ENCODE measurements at regions not wholly inside any gene's neighbourhood (a gene's known extent, or its start where the extent isn't known, plus 50 kb on each side); places are given as distances from the start of the nearest gene placed in this dataset.

DNA sequence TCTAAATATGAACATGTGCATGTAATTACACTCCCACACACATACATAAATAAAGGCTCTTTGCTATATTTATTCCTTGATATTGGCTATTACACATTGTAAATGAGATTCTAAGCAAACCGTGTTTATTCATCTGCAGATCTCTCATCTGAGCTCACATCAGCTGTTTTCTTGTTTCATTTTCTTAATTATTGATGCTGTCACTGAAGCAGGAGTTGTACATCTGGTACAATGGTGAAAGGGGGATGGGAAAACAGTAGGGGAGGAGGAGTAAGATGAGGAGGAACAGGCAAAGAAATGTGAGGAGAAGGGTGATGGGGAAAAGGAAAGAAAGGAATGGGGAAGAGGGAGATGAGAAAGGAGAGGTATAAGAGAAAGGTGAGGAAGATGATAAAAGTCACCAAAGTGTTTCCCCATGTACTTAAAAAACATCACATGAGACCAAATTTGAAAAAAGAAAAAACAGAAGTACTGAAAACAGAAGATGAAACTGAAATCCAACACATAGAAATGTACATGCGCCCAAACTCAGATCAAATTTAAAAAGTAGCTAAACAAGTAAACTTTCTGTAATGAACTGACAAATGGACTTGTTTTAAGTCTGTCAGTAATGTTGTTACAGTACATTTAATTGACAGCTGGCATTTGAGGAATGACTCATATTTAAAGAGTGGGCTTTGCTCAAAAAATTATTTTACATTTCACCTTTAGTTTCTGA lies 472.2 kb downstream of the ARL4A start:
- no peak for ATAC-seq
- Mint-ChIP-seq H3K36me3 (no peaks in the 10 kb centered on the region), H3K4me1 (no peaks in the 10 kb centered on the region), H3K9me3 (no peaks in the 10 kb centered on the region), H3K4me3 (no peak overlapping the region), H3K27ac (no peak overlapping the region)
- no peak for DNase-seq (ENCODE audit: low spot score in 2 of 2)

DNA sequence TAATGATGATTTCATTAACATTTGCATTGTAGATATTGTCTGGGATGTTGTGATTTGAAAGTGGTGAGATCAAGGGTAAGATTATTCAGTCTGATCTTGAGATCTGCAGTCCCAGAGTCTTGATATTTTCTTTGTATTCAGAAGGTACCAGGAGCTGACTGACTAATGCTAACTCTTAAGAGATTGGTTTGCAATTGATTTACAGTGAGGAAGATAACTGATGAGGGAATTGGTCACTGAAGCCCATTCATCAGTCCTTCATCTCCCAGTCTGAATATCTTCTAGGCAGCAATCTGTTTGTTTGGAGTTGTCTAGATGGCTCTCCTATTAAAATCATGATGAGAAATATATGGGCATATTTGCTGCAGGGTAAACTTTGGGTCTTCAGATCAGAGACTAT lies 473.7 kb downstream of the ARL4A start:
- no peaks in the 10 kb centered on the region for H3K9me3 Mint-ChIP-seq
- no peak for ATAC-seq
- H3K4me3 Mint-ChIP-seq, result no peak overlapping the region
- H3K27ac Mint-ChIP-seq, result no peak overlapping the region
- no peaks in the 10 kb centered on the region for H3K36me3 Mint-ChIP-seq
- no peaks in the 10 kb centered on the region for H3K4me1 Mint-ChIP-seq
- DNase-seq (ENCODE audit: low spot score in 2 of 2), result no peak

DNA sequence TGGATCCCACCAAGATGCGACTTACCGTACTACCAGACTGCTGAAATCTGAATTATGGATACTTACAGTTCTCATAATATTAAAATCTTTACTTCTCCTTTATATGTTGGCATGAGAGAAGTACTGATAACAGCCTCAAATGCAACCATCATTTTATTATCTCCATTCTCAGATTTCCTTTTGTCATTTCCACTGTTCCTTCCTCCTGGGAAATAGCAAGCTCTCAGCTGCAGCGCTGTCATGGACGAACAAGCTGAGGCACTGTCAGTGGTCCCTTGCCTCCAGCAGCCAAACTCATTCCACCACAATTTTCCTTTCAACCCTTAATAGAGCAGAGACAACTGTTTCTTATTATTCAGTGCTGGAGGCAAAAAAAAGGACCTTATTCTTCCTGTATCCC lies 478.4 kb downstream of the ARL4A start:
- Mint-ChIP-seq H3K4me1 (no peaks in the 10 kb centered on the region), H3K9me3 (no peaks in the 10 kb centered on the region), H3K4me3 (no peak overlapping the region), H3K36me3 (no peaks in the 10 kb centered on the region), H3K27ac (no peak overlapping the region)
- no peak for ATAC-seq
- no peak for DNase-seq (ENCODE audit: low spot score in 2 of 2)

DNA sequence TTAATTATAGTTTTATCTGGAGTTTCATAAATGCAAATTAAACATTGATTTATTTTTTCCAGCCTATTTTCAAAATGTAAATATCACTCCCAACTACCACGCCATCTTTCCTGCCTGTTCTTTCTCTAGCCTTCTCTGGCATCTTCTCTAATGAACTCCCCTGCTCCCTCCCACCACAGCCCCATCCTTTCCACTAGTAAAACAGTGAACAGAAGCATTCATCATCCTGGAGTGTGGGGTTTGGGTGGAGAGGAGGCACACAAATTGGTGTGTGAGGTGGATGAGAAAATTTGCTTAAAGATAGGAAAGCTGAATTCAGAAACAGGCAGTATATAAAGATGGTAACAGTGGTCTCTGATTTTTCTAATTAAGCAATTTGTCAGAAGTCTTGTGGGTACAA lies 479.4 kb downstream of the ARL4A start:
- no peaks in the 10 kb centered on the region for H3K9me3 Mint-ChIP-seq
- H3K4me3 Mint-ChIP-seq, result no peak overlapping the region
- H3K36me3 Mint-ChIP-seq, result no peaks in the 10 kb centered on the region
- DNase-seq (ENCODE audit: low spot score in 2 of 2) (no peak), ATAC-seq (no peak)
- no peaks in the 10 kb centered on the region for H3K4me1 Mint-ChIP-seq
- H3K27ac Mint-ChIP-seq, result no peak overlapping the region

DNA sequence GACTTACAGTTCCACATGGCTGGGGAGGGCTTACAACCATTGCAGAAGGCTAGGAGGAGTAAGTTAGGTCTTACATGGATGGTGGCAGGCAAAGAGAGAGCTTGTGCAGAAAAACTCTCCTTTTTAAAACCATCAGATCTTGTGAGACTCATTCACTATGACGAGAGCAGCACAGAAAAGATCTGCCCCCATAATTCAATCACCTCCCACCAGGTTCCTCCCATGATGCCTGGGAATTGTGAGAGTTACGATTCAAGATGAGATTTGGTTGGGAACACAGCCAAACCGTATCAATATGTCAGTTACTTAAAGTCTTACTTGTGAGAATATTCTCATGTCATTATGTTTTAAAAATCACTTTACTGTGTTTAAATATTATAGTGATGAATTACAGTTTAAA lies 481.9 kb downstream of the ARL4A start:
- H3K9me3 Mint-ChIP-seq, result no peaks in the 10 kb centered on the region
- no peak overlapping the region for H3K4me3 Mint-ChIP-seq
- no peaks in the 10 kb centered on the region for H3K36me3 Mint-ChIP-seq
- no peaks in the 10 kb centered on the region for H3K4me1 Mint-ChIP-seq
- no peak for ATAC-seq
- no peak for DNase-seq (ENCODE audit: low spot score in 2 of 2)
- no peak overlapping the region for H3K27ac Mint-ChIP-seq

DNA sequence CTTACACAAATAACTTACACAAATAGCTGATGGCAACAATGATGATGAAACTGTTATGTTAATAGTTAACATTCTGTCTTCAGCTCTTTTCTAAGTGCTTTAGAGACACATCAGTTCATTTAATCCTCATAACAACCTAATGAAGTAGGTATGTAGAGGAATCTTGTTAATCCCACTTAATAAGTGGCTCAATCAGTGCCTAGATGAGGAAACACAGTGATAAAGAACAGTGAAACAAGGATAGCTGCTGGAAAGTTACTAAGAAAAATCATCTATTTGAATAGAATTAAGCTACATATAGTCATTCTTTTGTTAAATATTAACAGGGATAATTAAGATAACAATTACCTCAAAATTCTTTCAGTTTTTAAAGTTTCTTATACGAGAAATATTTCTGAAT lies 487.6 kb downstream of the ARL4A start:
- H3K27ac Mint-ChIP-seq, result no peak overlapping the region
- H3K4me3 Mint-ChIP-seq, result no peak overlapping the region
- DNase-seq (ENCODE audit: low spot score in 2 of 2) (no peak), ATAC-seq (no peak)
- H3K9me3 Mint-ChIP-seq, result no peaks in the 10 kb centered on the region
- H3K36me3 Mint-ChIP-seq, result no peaks in the 10 kb centered on the region
- no peaks in the 10 kb centered on the region for H3K4me1 Mint-ChIP-seq

DNA sequence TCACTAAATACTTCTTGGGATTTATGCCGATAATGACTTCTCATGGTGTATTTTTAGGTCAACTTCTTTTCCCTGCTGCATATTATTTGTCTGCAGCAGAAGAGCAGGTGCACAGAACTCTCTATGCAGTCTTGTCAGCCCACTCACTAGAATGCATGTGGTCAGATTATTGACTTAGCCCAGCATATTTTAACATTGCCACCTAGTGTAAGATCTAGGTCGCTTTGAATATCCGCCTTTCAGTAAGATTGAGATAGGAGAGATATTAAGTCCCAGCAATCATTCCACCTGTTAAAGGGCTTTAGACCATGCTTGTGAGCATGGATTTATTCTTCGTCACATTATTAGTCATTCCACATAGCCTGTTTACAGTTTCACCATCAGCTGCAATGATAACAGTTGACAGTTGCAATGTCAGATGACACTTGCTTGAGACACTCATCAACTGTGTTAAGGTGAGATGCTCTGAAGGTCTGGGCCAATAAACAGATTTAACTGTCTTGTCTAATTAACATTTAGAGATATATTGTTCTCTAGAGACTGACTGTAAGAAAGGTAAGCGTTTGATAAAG lies 491.7 kb downstream of the ARL4A start:
- no peak for DNase-seq (ENCODE audit: low spot score in 2 of 2)
- H3K36me3 Mint-ChIP-seq, result no peaks in the 10 kb centered on the region
- H3K4me3 Mint-ChIP-seq, result no peak overlapping the region
- H3K27ac Mint-ChIP-seq, result no peak overlapping the region
- ATAC-seq, result no peak
- no peaks in the 10 kb centered on the region for H3K4me1 Mint-ChIP-seq
- H3K9me3 Mint-ChIP-seq, result no peaks in the 10 kb centered on the region

DNA sequence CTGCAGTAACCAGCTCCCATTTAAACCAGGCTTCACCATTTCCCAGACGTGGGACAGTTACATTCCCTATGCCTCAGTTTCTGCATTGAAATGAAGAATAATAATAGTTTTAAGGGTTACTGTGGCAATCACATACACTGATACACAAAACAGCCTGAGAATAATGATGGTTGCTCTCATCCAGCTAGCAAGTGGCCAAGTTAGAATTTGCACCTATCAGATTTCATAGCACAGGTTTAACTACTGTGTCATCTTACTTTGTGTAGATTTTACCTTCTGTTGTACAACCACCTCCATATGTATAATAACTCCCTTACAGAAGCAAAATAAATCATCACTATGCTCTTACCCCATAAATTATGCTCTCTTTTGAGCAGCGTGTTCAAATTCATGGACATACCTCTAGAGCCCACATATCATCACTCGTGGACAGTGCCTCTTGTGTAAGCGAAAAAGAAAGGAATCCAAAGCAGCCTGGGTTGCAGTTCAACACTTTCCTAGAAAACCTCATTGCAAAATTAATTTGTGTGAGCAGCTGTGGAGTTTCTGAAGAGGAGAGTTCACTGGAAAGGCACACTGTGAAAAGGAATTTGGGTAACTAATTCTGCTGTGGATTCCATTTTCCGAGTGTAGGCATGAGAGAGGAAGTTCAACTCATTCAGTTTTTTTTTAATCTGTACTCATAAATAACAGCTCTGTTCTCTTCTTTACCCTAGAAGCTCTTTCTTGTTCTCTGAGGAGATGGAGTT lies 492.5 kb downstream of the ARL4A start:
- Mint-ChIP-seq H3K27ac (no peak overlapping the region), H3K9me3 (no peaks in the 10 kb centered on the region), H3K36me3 (no peaks in the 10 kb centered on the region), H3K4me3 (no peak overlapping the region), H3K4me1 (no peaks in the 10 kb centered on the region)
- no peak for ATAC-seq
- no peak for DNase-seq (ENCODE audit: low spot score in 2 of 2)

DNA sequence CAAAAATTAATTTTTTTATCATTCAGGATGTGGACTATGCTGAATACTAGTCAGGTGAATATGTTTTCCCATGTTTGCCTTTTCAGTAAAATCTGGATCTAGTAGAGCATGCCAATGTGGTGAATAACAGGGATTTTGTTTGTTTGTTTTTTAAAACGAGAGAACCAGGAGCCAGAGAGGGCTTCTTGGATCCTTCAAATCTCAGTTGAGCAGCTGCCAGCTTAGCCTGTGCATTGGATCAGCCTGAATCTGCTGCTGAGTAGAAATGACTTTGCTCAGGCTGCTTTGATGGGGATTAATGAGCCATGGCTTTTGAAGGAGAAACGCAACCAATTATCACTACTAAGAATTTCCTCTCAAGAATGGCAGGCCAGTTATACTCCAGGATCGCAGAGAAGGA lies 493.8 kb downstream of the ARL4A start:
- Mint-ChIP-seq H3K4me1 (no peaks in the 10 kb centered on the region), H3K4me3 (no peak overlapping the region), H3K27ac (no peak overlapping the region), H3K9me3 (no peaks in the 10 kb centered on the region), H3K36me3 (no peaks in the 10 kb centered on the region)
- DNase-seq (ENCODE audit: low spot score in 2 of 2) (no peak), ATAC-seq (no peak)

DNA sequence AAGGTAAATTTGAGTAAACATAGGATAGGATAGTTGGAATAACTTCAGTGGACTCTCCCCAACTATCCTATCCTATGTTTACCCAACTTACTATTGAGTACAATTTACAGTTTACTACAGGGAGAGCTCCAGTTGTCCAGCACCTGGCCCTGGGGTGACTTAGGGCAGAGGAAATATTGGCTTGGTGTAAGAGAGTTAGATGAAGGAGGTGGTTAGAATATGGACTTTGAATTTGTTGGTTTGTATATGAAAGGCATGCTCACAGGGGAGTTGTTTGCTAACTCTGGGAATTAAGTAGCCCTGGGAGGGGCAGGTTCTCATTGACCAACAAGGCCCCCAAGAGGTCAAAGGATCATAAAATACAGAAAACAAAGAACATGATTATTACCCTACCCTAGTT lies 497.7 kb downstream of the ARL4A start:
- H3K36me3 Mint-ChIP-seq, result no peaks in the 10 kb centered on the region
- H3K4me1 Mint-ChIP-seq, result no peaks in the 10 kb centered on the region
- ATAC-seq (no peak), DNase-seq (ENCODE audit: low spot score in 2 of 2) (no peak)
- H3K27ac Mint-ChIP-seq, result no peak overlapping the region
- no peak overlapping the region for H3K4me3 Mint-ChIP-seq
- H3K9me3 Mint-ChIP-seq, result no peaks in the 10 kb centered on the region

DNA sequence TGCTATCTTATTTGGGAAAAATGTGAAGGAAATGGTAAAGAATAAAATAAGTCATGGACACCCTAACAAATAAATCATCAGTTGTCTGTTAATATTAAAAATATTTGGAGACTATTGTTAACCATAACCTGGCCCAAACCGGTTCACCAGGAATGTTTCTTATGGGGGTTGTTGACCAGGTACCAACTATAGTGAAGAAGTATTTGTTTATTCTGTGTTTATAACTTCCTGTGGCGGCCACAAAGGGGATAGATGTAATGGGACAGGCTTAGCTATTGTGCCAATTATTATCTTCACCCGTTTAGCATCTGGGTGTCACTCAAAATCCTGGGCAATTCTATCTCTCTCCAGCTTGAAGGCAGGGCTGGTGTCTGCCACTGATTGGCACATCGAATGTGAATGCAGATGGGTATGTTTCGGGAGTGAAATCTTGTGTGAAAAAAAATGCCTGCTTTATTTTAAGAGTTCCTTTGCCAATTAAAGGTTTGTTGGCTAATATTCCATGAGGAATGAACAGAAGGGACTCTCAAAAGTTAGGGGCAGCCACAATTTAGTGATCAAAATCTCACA lies 500.9 kb downstream of the ARL4A start:
- Mint-ChIP-seq H3K36me3 (no peaks in the 10 kb centered on the region), H3K4me3 (no peak overlapping the region), H3K4me1 (no peaks in the 10 kb centered on the region), H3K27ac (no peak overlapping the region), H3K9me3 (no peaks in the 10 kb centered on the region)
- DNase-seq (ENCODE audit: low spot score in 2 of 2) (no peak), ATAC-seq (no peak)

DNA sequence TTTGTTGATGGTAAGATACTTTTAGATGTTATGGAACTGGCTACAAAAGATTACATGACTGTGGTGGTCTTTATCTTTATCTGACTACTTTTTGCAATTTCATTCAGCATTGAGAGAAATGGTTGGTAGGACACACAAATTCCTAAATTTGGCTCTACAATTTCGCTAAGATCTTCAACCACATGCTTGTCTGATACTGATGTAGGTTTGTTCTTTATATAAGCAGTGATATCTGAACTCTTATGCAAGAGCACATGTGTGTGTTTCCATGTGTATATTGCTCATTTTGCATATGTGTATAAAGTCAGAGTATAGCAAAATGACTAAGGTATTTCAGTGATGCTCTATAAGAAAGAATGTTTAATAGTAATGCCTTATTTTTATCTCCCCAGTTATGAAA lies 501.5 kb downstream of the ARL4A start:
- DNase-seq (ENCODE audit: low spot score in 2 of 2) (no peak), ATAC-seq (no peak)
- H3K36me3 Mint-ChIP-seq, result no peaks in the 10 kb centered on the region
- no peaks in the 10 kb centered on the region for H3K9me3 Mint-ChIP-seq
- H3K4me3 Mint-ChIP-seq, result no peak overlapping the region
- no peak overlapping the region for H3K27ac Mint-ChIP-seq
- no peaks in the 10 kb centered on the region for H3K4me1 Mint-ChIP-seq

DNA sequence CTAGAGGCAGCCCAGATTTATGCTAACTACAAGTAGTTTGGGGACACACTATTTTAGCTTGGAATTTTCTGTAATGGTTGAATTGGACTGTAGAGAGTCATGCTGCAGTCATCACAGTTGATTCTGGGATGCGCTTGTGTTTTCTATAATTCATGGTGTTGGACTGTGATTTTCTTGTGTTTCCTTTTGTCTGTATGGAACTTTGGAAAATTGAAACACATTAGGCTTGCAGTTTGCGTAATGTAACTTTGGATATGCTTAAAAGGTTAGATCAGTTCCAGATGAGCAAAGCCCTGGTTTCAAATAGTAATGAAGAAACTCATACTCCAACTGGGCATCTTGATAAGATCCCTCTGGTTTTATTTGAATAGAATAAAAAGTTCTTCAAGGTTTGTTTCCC lies 502.2 kb downstream of the ARL4A start:
- no peaks in the 10 kb centered on the region for H3K4me1 Mint-ChIP-seq
- ATAC-seq (no peak), DNase-seq (ENCODE audit: low spot score in 2 of 2) (no peak)
- H3K4me3 Mint-ChIP-seq, result no peak overlapping the region
- no peak overlapping the region for H3K27ac Mint-ChIP-seq
- no peaks in the 10 kb centered on the region for H3K36me3 Mint-ChIP-seq
- H3K9me3 Mint-ChIP-seq, result no peaks in the 10 kb centered on the region

DNA sequence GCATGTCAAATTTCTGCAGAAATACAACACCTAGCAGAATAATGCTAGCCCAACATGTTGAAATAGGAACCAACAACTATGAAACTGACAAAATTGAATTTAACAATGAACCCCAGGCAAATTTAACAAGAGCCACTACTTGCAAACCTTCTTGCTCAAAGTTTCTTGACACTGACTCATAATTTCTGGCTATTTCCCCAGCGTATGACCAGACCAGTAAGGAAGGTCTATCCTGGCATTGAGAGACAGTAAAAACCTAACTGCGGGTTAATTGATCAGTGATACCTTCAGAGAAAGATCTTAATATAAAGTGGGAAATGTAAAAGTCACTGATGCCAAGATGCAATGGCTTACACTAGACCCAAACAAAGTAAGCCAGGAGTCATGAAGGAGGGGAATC lies 510.1 kb downstream of the ARL4A start:
- Mint-ChIP-seq H3K4me3 (no peak overlapping the region), H3K9me3 (no peaks in the 10 kb centered on the region), H3K4me1 (no peaks in the 10 kb centered on the region), H3K36me3 (no peaks in the 10 kb centered on the region), H3K27ac (no peak overlapping the region)
- ATAC-seq (no peak), DNase-seq (ENCODE audit: low spot score in 2 of 2) (no peak)

DNA sequence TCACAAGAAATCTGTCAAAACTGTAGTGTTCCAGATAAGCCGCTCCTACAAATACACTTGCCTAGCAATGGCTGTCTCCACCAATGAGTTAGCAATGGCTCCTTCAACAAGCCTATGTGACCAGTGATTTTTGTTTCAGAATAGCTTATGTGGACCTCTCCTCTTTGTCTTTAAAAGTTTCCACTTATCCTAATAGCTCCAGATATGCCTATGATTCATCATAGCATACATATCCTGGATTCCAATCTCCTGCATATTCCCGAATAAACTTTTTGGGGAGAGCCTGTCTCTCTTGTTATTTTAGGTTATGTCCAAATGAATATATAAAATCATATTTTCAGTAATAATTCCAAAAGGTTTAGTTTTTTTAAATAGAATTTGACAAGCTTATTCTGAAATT lies 510.6 kb downstream of the ARL4A start:
- Mint-ChIP-seq H3K9me3 (no peaks in the 10 kb centered on the region), H3K4me1 (no peaks in the 10 kb centered on the region), H3K4me3 (no peak overlapping the region), H3K27ac (no peak overlapping the region), H3K36me3 (no peaks in the 10 kb centered on the region)
- ATAC-seq (no peak), DNase-seq (ENCODE audit: low spot score in 2 of 2) (no peak)

DNA sequence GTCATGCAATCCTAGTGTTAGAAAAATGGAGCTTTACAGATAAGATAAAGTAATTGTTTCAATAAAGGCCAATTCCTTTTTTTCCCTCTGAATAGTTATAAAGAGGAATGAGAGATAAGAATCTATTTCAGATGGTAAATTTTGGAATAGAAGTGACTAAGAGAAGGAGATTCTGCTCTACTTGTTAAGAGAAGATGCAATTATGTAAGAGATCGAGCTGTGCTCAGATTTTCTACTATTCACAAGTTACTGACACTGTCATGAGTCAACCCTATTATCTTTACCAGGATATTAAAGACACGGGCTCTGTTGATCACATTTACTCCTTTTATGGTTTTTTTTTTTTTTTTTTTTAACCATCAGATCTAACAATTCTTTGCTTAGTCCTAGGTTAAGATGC lies 511.3 kb downstream of the ARL4A start:
- Mint-ChIP-seq H3K9me3 (no peaks in the 10 kb centered on the region), H3K4me1 (no peaks in the 10 kb centered on the region), H3K27ac (no peak overlapping the region), H3K4me3 (no peak overlapping the region), H3K36me3 (no peaks in the 10 kb centered on the region)
- ATAC-seq (no peak), DNase-seq (ENCODE audit: low spot score in 2 of 2) (no peak)
